C4-2B (cell line): ENCODE measurements at regions not wholly inside any gene's neighbourhood (a gene's known extent, or its start where the extent isn't known, plus 50 kb on each side); places are given as distances from the start of the nearest gene placed in this dataset.

ENCODE experiments used
- CTCF ChIP-seq: fragments of 450-650 bp; conservative IDR thresholded peaks from 2 replicates; pipeline ENCODE4 v1.5.1; 2017; ENCODE audit warnings: mild to moderate bottlenecking
- ZFX ChIP-seq: fragments of 450-650 bp; IDR thresholded peaks from 2 replicates; pipeline ENCODE4 v1.6.1; 2017

- TF ChIP-seq CTCF (no peak), ZFX (no peak)
These were observed 71.3 kb upstream of the TOP1 start for GRCh38 chr20:40957265-40957760.
